ENCODE measurements at regions not wholly inside any gene's neighbourhood (a gene's known extent, or its start where the extent isn't known, plus 50 kb on each side); places are given as distances from the start of the nearest gene placed in this dataset.

DNA sequence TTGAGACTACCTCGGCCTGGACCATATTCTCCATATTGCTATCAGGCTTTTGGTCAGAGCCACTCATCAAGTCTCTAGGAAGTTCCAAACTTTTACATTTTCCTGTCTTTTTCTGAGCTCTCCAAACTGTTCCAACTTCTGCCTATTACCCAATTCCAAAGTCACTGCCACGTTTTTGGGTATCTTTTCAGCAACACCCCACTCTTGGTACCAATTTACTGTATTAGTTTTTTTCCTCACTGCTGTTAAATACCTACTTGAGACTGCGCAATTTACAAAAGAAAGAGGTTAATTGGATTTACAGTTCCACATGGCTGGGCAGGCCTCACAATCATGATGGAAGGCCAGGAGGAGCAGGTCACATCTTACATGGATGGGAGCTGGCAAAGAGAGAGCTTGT is 507.8 kb upstream of the ZNF608 start:
- TF ChIP-seq, protein P1, sequence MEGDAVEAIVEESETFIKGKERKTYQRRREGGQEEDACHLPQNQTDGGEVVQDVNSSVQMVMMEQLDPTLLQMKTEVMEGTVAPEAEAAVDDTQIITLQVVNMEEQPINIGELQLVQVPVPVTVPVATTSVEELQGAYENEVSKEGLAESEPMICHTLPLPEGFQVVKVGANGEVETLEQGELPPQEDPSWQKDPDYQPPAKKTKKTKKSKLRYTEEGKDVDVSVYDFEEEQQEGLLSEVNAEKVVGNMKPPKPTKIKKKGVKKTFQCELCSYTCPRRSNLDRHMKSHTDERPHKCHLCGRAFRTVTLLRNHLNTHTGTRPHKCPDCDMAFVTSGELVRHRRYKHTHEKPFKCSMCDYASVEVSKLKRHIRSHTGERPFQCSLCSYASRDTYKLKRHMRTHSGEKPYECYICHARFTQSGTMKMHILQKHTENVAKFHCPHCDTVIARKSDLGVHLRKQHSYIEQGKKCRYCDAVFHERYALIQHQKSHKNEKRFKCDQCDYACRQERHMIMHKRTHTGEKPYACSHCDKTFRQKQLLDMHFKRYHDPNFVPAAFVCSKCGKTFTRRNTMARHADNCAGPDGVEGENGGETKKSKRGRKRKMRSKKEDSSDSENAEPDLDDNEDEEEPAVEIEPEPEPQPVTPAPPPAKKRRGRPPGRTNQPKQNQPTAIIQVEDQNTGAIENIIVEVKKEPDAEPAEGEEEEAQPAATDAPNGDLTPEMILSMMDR (conservative IDR thresholded peaks at IDR 0.05; ENCODE audit: low read length), result no peak
- no peak for TF ChIP-seq EZH2phosphoT487 (IDR thresholded peaks at IDR 0.05; ENCODE audit: borderline replicate concordance, low read depth, low read length)
